ENCODE measurements at regions not wholly inside any gene's neighbourhood (a gene's known extent, or its start where the extent isn't known, plus 50 kb on each side); places are given as distances from the start of the nearest gene placed in this dataset.

- TF ChIP-seq POLR2A (IDR thresholded peaks at IDR 0.05) (no peak), CTCF (IDR thresholded peaks at IDR 0.05) (no peak)
Measured at GRCh38 chr9:104997536-104997935, 69.6 kb upstream of the ABCA1 start.
